Thyroid gland (tissue), 4 donors: ENCODE measurements at regions not wholly inside any gene's neighbourhood (a gene's known extent, or its start where the extent isn't known, plus 50 kb on each side); places are given as distances from the start of the nearest gene placed in this dataset.

ENCODE experiments used
- CTCF ChIP-seq, 6 experiments: fragments of 200-600 bp in 3 of 6; fragments of 450-650 bp in 3 of 6; sonication (generic) in 3 of 6; IDR thresholded peaks; one replicate each; pipeline ENCODE4 v1.5.1; 2016 to 2019; ENCODE audit warnings: antibody characterized with exemption in 6 of 6, mild to moderate bottlenecking in 2 of 6, inconsistent platforms in 1 of 6, moderate library complexity in 1 of 6
- POLR2A ChIP-seq, 2 donors: fragments of 450-650 bp; IDR thresholded peaks; one replicate each; pipeline ENCODE4 v1.6.1; 2017; ENCODE audit warnings: antibody characterized with exemption in 2 of 2, mild to moderate bottlenecking in 2 of 2, moderate library complexity in 1 of 2

- TF ChIP-seq CTCF (IDR thresholded peaks at IDR 0.05) (no peak), POLR2A (IDR thresholded peaks at IDR 0.05) (no peak)
Measured at GRCh38 chr7:86995052-86995725, 64.3 kb downstream of the ELAPOR2 start.
